Panc1 (cell line): ENCODE measurements at regions not wholly inside any gene's neighbourhood (a gene's known extent, or its start where the extent isn't known, plus 50 kb on each side); places are given as distances from the start of the nearest gene placed in this dataset.

Source experiments
- CTCF ChIP-seq: fragments of 450-650 bp; IDR thresholded peaks from 2 replicates; pipeline ENCODE4 v1.5.1; 2017; ENCODE audit warnings: mild to moderate bottlenecking
- TCF7L2 ChIP-seq: IDR thresholded peaks from 2 replicates; pipeline ENCODE4 v1.6.1; 2011; ENCODE audit warnings: mild to moderate bottlenecking, low read depth, low read length, inconsistent platforms

DNA sequence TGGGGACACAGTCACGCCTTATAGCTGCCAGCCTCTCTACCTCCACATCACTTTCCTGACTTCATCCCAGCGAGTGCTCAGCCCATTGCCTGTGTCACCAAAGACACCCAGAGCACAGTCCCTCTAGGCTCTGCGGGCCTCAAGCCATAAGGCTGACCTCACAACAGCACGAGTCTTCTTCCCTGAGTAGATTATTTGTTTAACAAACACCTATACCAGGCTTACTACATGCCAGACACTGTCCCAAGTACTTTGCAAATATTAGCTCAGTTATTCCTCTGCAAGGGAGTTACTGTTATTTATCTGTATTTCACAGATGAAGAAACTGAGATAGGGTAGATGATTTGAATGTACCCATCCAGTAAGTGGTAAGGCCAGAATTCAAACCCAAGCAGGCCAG lies 504.3 kb downstream of the COG6 start:
- TF ChIP-seq CTCF (no peak), TCF7L2 (no peak)
